ENCODE measurements at regions not wholly inside any gene's neighbourhood (a gene's known extent, or its start where the extent isn't known, plus 50 kb on each side); places are given as distances from the start of the nearest gene placed in this dataset.

- TF ChIP-seq CTCF (IDR thresholded peaks at IDR 0.05) (no peak), JUNB (IDR thresholded peaks at IDR 0.05) (no peak), EP300 (IDR thresholded peaks at IDR 0.05) (no peak), RAD21 (conservative IDR thresholded peaks at IDR 0.05 in 1 of 2, IDR thresholded peaks at IDR 0.05 in 1 of 2) (no peak), JUN (IDR thresholded peaks at IDR 0.05) (no peak), MAFK (IDR thresholded peaks at IDR 0.05; ENCODE audit: partially characterized antibody) (no peak), FOXS1 (CRISPR knock-in tag; IDR thresholded peaks at IDR 0.05) (no peak), CBX8 (IDR thresholded peaks at IDR 0.05) (no peak), POLR2A (IDR thresholded peaks at IDR 0.05; ENCODE audit: low read length) (no peak), KDM1A (IDR thresholded peaks at IDR 0.05; ENCODE audit: low read depth) (no peak), FOSL2 (IDR thresholded peaks at IDR 0.05) (no peak), FOSL2 (CRISPR knock-in tag; IDR thresholded peaks at IDR 0.05) (no peak), ELK1 (IDR thresholded peaks at IDR 0.05; ENCODE audit: low read depth, low read length) (no peak)
Measured at GRCh38 chr21:14046401-14046800, 164.4 kb downstream of the LIPI start.
